Loucy (cell line): ENCODE measurements at regions not wholly inside any gene's neighbourhood (a gene's known extent, or its start where the extent isn't known, plus 50 kb on each side); places are given as distances from the start of the nearest gene placed in this dataset.

Source experiments
- CTCF ChIP-seq: fragments of 200-600 bp; sonication (generic); conservative IDR thresholded peaks from 2 replicates; pipeline ENCODE4 v1.5.1; 2014; ENCODE audit warnings: mild to moderate bottlenecking, antibody characterized with exemption, low read length
- EZH2phosphoT487 ChIP-seq: fragments of 200-600 bp; IDR thresholded peaks from 2 replicates; pipeline ENCODE4 v1.6.1; 2018; ENCODE audit warnings: antibody characterized with exemption, mild to moderate bottlenecking, moderate library complexity, borderline replicate concordance

GRCh38 chr5:57776035-57776434 lies 293.4 kb upstream of the ACTBL2 start:
- TF ChIP-seq CTCF (no peak), EZH2phosphoT487 (no peak)
